AG09309 (cell line): ENCODE measurements at regions not wholly inside any gene's neighbourhood (a gene's known extent, or its start where the extent isn't known, plus 50 kb on each side); places are given as distances from the start of the nearest gene placed in this dataset.

Source experiments
- DNase-seq: peaks from one replicate; pipeline ENCODE4 v3.0.0-alpha.2; 2010; ENCODE audit warnings: low read depth
- H3K4me3 ChIP-seq: 2 replicates; pipeline ENCODE4 v1.5.1; 2011; ENCODE audit warnings: mild to moderate bottlenecking, low read depth, low read length, moderate library complexity; ENCODE audit not compliant: control insufficient read depth
- CTCF ChIP-seq: IDR thresholded peaks from 2 replicates; pipeline ENCODE4 v1.5.1; 2011; ENCODE audit warnings: mild to moderate bottlenecking, low read depth, low read length, inconsistent platforms; ENCODE audit not compliant: insufficient read depth, control insufficient read depth; ENCODE audit errors: missing control alignments

GRCh38 chr2:225793736-225794550, 394.4 kb downstream of the NYAP2 start:
- no peak overlapping the region for H3K4me3 ChIP-seq
- TF ChIP-seq CTCF, result no peak
- DNase-seq, result no peak

- H3K4me3 ChIP-seq, result no peak overlapping the region
- no peak for DNase-seq
- no peak for TF ChIP-seq CTCF
These were observed 389.1 kb downstream of the NYAP2 start for GRCh38 chr2:225788571-225789094.

GRCh38 chr2:225787497-225787896, 388.0 kb downstream of the NYAP2 start:
- H3K4me3 ChIP-seq, result no peak overlapping the region
- no peak for TF ChIP-seq CTCF
- DNase-seq, result no peak

- no peak for TF ChIP-seq CTCF
- no peak for DNase-seq
- H3K4me3 ChIP-seq, result no peak overlapping the region
These were observed 382.5 kb downstream of the NYAP2 start for GRCh38 chr2:225781991-225782390.

- H3K4me3 ChIP-seq, result no peak overlapping the region
- no peak for TF ChIP-seq CTCF
- no peak for DNase-seq
These were observed 381.6 kb downstream of the NYAP2 start for GRCh38 chr2:225781145-225781544.

GRCh38 chr2:225779829-225780228, 380.3 kb downstream of the NYAP2 start:
- no peak overlapping the region for H3K4me3 ChIP-seq
- TF ChIP-seq CTCF, result no peak
- DNase-seq, result no peak
